ENCODE measurements at regions not wholly inside any gene's neighbourhood (a gene's known extent, or its start where the extent isn't known, plus 50 kb on each side); places are given as distances from the start of the nearest gene placed in this dataset.

- Histone ChIP-seq H3K27ac (replicated peaks) (no peak overlapping the region), H3K27me3 (ENCODE audit: insufficient read depth, poor library complexity, severe bottlenecking) (peaks cover 11% of the 10 kb centered on the region), H3K4me3 (replicated peaks; ENCODE audit: insufficient read depth, low read length) (no peak overlapping the region)
- DNase-seq (ENCODE audit: low read depth in 1 of 2, low spot score in 1 of 2), result no peak
- no peak for TF ChIP-seq SPI1 (IDR thresholded peaks at IDR 0.05; ENCODE audit: borderline replicate concordance, low read depth)
These were observed 232.0 kb downstream of the GRIN2B start for GRCh38 chr12:13749389-13749788.

- no peak for TF ChIP-seq POLR2AphosphoS5 (IDR thresholded peaks at IDR 0.05; ENCODE audit: low read depth)
- no peak for TF ChIP-seq SPI1 (IDR thresholded peaks at IDR 0.05; ENCODE audit: borderline replicate concordance, low read depth)
- TF ChIP-seq CTCF (IDR thresholded peaks at IDR 0.05; ENCODE audit: insufficient read depth, low read length), result no peak
- no peak for TF ChIP-seq REST (IDR thresholded peaks at IDR 0.05; ENCODE audit: insufficient replicate concordance, low read depth)
- TF ChIP-seq GABPA (IDR thresholded peaks at IDR 0.05; ENCODE audit: low read depth), result no peak
- Histone ChIP-seq H3K27ac (replicated peaks) (no peak overlapping the region), H3K27me3 (ENCODE audit: insufficient read depth, poor library complexity, severe bottlenecking) (peaks cover 14% of the 10 kb centered on the region), H3K4me3 (replicated peaks; ENCODE audit: insufficient read depth, low read length) (no peak overlapping the region)
- no peak for DNase-seq (ENCODE audit: low read depth in 1 of 2, low spot score in 1 of 2)
These were observed 236.1 kb downstream of the GRIN2B start for GRCh38 chr12:13745111-13745860.

- no peak for DNase-seq (ENCODE audit: low read depth in 1 of 2, low spot score in 1 of 2)
- no peak overlapping the region for H3K4me3 ChIP-seq (replicated peaks; ENCODE audit: insufficient read depth, low read length)
- no peak for TF ChIP-seq GABPA (IDR thresholded peaks at IDR 0.05; ENCODE audit: low read depth)
- TF ChIP-seq POLR2AphosphoS5 (IDR thresholded peaks at IDR 0.05; ENCODE audit: low read depth), result no peak
- H3K27me3 ChIP-seq (ENCODE audit: insufficient read depth, poor library complexity, severe bottlenecking), result peaks cover 12% of the 10 kb centered on the region
- H3K27ac ChIP-seq (replicated peaks), result no peak overlapping the region
These were observed 236.8 kb downstream of the GRIN2B start for GRCh38 chr12:13744561-13744960.

GRCh38 chr12:13740149-13740545, 241.3 kb downstream of the GRIN2B start:
- Histone ChIP-seq H3K27ac (replicated peaks) (no peak overlapping the region), H3K4me3 (replicated peaks; ENCODE audit: insufficient read depth, low read length) (no peak overlapping the region), H3K27me3 (ENCODE audit: insufficient read depth, poor library complexity, severe bottlenecking) (peaks cover 3% of the 10 kb centered on the region)
- DNase-seq (ENCODE audit: low read depth in 1 of 2, low spot score in 1 of 2), result no peak
- TF ChIP-seq REST (IDR thresholded peaks at IDR 0.05; ENCODE audit: insufficient replicate concordance, low read depth) (no peak), POLR2AphosphoS5 (IDR thresholded peaks at IDR 0.05; ENCODE audit: low read depth) (no peak), GABPA (IDR thresholded peaks at IDR 0.05; ENCODE audit: low read depth) (no peak)

GRCh38 chr12:13735734-13736133, 245.7 kb downstream of the GRIN2B start:
- H3K4me3 ChIP-seq (replicated peaks; ENCODE audit: insufficient read depth, low read length), result no peak overlapping the region
- TF ChIP-seq GABPA (IDR thresholded peaks at IDR 0.05; ENCODE audit: low read depth) (no peak), POLR2AphosphoS5 (IDR thresholded peaks at IDR 0.05; ENCODE audit: low read depth) (no peak), REST (IDR thresholded peaks at IDR 0.05; ENCODE audit: insufficient replicate concordance, low read depth) (no peak), SPI1 (IDR thresholded peaks at IDR 0.05; ENCODE audit: borderline replicate concordance, low read depth) (no peak), CTCF (IDR thresholded peaks at IDR 0.05; ENCODE audit: insufficient read depth, low read length) (no peak)
- H3K27me3 ChIP-seq (ENCODE audit: insufficient read depth, poor library complexity, severe bottlenecking), result no peaks in the 10 kb centered on the region
- DNase-seq (ENCODE audit: low read depth in 1 of 2, low spot score in 1 of 2), result no peak
- no peak overlapping the region for H3K27ac ChIP-seq (replicated peaks)
